ENCODE measurements at regions not wholly inside any gene's neighbourhood (a gene's known extent, or its start where the extent isn't known, plus 50 kb on each side); places are given as distances from the start of the nearest gene placed in this dataset.
A peak's percentile ranks its signal among the peaks of the same experiment; 100 is the strongest.

DNA sequence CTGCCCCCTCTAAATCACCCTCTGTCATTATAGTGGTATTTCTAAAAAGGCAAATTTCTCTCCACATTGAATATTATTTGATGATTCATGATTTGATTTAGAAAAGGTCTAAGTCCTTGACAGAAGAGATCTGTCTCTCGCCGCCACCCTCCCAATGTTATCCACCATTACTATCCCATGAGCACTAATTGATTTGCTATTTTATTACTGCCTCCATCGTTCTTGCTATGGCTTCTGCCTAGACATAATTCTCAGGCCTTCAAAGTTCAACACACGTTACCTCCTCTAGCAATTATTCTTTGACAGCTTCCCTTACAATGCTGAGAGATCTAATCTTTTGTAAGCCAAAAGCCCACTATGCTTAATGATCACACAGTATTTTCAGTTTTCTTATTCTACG lies 507.0 kb upstream of the CHAC2 start:
- no peak for DNase-seq (ENCODE audit: low read depth, low spot score)

- no peak for DNase-seq (ENCODE audit: low read depth, low spot score)
These were observed 508.1 kb upstream of the CHAC2 start for GRCh38 chr2:53259395-53260009.

DNA sequence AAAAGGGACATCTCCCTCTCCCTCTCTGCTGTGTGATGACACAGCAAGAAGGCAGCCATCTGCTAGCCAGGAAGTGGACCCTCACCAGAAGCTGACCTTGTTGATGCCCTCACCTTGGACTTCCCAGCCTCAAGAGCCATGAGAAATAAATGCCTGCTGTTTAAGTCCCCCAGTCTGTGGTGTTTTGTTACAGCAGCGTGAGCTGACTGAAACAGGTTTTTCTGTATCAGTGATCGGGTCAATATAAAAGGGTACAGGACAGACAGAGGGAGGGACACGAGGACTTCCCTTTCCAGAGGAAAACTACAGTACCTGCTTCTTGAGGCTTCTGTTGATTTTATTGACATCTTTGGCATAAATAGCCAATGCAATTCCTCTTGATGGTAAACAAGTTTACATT lies 510.3 kb upstream of the CHAC2 start:
- DNase-seq (ENCODE audit: low read depth, low spot score) = no peak

DNA sequence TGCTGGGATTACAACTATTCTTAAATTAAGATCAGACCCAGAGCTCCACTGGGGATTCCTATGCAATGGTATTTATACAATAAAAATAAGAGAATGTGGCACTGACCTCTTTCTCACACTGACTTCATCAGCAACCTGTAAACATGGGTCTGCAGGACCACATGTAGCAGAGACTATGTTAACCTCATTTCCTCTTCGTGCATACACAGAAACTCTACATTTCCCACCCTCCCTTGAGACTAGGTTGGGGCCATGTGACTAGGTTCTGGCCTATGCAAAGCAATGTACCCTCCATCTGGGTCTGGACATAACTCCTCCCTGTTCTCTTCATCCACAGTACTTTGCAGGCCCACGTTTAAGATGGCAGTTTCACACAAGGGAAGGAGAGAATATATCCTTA lies 514.4 kb upstream of the CHAC2 start:
- DNase-seq (ENCODE audit: low read depth, low spot score) = no peak

GRCh38 chr2:53252115-53252514 lies 515.5 kb upstream of the CHAC2 start:
- DNase-seq (ENCODE audit: low read depth, low spot score) = no peak

GRCh38 chr2:53247956-53248735 lies 519.5 kb upstream of the CHAC2 start:
- no peak for DNase-seq (ENCODE audit: low read depth, low spot score)

DNA sequence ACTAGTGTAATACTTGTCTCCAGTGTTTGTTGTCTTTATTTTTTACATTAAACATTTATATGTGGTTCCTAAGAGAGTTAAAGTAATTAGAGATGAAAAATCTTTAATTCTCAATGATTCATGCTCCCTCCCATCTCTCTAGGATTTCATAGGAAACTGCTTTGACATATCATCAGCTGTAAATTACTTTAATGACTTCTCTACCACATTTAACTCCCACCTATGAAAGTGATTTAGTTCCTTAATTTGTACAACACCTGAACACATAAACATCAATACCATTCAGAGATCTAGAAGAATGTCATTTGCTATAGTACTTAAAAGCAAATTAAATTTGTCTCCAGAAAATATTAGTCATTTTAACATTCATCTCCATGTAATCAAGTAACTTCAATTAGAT lies 524.2 kb upstream of the CHAC2 start:
- DNase-seq (ENCODE audit: low read depth, low spot score) = no peak

GRCh38 chr2:53242090-53242489 lies 525.5 kb upstream of the CHAC2 start:
- no peak for DNase-seq (ENCODE audit: low read depth, low spot score)

DNA sequence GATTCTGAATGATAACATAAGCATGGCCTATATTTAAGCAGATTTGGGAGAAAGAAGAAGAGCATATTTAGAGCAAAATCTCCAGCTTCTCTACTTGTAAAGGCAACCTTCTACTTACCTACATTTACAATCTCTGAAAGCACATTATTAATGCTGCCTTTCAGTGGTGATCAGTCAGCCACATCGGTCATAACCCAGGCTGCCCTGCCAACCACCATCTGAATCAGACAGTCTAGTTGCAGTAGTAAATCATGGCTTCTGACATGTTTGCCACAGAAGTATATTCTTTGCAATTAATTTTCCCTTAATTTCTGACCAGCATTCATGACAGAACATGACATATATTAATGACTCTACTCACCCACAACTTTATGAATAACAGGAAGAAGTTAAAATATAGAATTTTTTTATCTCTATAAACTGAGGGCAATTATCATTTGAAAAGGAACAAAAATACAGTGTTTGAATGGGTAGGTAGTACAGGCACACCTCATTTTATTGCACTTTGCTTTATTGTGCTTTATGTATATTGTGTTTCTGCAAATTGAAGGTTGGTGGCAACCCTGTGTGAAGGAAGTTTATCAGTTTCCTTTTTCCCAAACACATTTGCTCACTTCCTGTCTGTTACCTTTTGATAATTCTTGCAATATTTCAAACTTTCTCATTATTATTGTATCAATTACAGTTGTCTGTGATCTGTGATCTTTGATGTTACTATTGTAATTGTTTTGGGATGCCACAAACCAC lies 531.6 kb upstream of the CHAC2 start:
- DNase-seq (ENCODE audit: low read depth, low spot score) = peak; percentile 24

DNA sequence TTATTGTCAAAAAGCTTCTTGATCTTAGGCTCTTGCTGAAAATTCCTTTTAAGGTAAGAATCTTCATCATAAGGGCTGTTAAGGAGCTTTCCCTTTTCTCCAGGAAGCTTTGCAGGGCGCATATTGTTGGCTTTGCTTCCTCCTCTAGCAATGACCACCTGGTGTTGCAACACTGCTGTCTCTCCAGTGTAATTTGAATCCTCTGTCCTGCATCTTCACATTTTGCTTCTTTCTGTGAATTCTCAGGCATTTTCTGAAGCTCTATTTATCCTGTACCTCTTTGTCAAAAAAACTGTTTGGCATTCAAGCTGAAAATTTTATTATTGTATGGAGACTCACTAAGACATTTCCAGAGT lies 533.1 kb upstream of the CHAC2 start:
- no peak for DNase-seq (ENCODE audit: low read depth, low spot score)

DNA sequence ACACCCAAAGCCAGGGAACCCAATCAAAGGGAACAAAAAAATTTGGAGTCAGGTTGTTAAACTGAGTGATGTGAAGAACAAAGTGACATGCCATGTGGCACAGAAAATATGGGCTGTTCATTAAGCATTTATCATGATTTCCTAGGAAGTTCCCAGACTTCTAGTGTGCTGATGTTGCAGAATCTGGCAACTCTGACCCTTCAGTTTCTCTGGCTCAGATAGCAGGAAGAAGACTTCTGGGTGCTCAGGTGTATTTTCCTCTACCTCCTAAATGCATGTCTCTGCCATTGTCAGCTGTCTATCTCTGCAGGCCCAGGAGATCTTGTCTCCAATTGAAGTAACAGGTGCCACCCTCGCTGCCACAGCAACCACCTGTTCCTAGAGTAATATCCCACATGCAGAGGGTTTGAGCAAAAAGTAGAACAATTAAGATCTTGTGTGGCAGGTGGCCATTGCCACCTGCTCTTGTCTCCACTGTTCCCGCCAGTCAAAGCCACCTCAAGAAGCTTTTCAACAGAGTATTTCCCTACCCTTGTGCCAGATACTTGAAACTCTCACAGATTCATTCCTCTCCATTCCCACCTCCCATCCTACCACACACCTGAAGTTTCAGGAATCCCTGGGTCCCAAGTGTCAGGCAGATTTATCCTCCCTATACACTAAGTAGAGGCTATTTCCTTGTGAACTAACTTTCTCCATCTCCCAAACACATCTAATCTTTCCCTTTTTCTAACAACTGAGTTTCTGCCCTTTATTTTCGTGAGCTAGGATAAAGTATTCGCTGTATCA lies 533.7 kb upstream of the CHAC2 start:
- no peak for DNase-seq (ENCODE audit: low read depth, low spot score)

GRCh38 chr2:53231908-53232307 lies 535.7 kb upstream of the CHAC2 start:
- no peak for DNase-seq (ENCODE audit: low read depth, low spot score)

- DNase-seq (ENCODE audit: low read depth, low spot score) = no peak
These were observed 536.9 kb upstream of the CHAC2 start for GRCh38 chr2:53230691-53231090.

DNA sequence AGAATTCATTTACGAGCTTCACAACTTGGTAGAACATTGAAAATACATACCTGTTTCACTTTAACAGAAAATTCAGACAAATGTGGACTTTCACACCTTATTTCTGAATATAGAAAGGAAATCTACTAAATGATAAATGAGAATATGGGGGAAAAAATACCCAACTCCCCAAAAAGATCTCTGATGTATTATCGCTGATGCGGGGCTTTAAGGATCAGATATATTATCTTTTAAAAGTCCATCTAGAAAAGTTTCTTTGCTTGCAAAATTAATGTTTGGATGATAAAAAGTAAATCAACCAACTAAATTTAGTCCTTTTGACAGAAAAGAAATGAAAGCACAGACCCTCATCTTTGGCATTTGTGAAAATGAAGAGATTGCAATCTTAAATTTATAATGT lies 540.1 kb upstream of the CHAC2 start:
- DNase-seq (ENCODE audit: low read depth, low spot score) = no peak

- no peak for DNase-seq (ENCODE audit: low read depth, low spot score)
These were observed 546.6 kb upstream of the CHAC2 start for GRCh38 chr2:53220969-53221368.

- DNase-seq (ENCODE audit: low read depth, low spot score) = no peak
These were observed 550.4 kb upstream of the CHAC2 start for GRCh38 chr2:53217250-53217649.

- DNase-seq (ENCODE audit: low read depth, low spot score) = no peak
These were observed 550.8 kb upstream of the CHAC2 start for GRCh38 chr2:53216805-53217204.

DNA sequence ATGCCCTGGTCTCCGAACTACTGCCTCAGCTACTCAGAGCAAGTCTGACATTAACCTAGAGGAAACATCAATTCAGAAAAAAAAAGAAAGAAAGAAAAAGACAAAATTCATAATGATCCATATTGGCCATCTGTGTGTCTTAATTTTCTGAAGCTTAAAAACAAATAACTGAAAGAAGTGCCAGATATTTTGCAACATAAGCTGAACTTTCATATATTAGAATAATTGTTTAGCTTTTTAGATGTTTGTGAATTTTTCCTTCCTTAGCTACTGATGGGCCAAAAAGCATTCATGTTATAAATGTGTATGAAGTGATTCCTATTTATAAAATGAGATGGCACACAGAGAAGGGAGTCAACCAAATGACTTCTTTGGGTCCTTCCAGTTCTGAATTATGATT lies 555.0 kb upstream of the CHAC2 start:
- no peak for DNase-seq (ENCODE audit: low read depth, low spot score)

DNA sequence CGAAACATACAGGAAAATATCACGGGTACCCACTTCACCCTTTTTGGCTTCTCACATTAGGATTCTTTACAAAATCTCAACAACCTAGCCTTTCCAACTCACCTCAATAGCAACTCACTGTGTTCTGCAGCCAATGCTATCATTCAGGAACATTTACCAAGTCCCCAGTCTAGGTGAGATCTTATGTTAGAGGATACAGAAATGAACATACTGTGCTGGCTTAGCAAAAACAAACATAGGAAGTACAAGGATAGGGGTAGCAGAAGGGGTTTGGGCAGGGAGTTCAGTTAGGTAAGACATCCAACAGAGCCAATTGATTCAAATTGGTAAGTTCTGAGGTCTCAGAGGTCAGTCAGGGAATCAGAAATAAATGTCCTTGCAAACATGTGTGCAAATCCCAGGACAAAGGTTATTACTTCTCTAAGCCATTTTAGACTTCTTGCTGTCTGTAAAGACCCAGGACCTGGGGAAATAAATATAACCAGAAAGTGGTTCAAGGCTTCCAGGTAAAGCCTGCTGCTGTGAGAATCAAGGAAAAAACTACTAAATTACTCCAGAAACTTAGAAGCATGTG lies 556.3 kb upstream of the CHAC2 start:
- DNase-seq (ENCODE audit: low read depth, low spot score) = no peak

- no peak for DNase-seq (ENCODE audit: low read depth, low spot score)
These were observed 557.1 kb upstream of the CHAC2 start for GRCh38 chr2:53210538-53210937.

DNA sequence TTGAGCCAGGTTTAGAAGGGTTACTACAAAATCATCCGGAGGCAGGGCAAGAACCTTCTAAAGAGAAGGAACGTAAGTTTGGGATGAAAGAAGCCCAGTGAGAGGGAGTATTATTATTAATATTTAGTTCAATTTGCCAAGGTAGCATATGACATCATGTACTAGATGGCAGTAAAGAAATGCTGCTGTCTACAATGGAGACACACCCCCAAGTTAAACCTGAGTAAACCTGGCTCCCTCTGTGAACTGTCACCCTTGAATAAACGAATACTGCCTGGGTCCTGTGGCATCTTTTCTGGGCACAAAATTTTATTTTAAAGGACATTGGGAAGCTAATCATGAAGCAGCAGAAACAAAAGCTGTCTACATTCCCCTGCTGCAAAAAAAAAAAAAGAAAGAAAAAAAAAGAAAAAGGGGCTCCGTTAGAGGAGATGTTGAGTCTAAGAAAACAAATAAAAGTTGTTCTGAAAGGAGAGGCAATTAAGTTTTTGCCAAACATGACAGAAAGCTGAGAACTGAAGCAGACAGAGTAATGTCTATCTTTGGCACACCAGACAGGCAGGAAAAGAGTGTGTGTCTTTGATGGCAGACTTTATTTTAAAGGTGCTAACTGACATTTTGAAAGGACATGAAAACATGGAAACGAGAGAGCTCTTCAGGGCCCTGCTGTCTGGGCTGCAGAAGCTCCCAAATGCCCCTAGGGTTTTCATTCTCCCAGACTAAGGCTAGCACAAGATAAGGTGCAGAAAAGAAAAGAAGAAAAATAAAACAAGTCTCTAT lies 557.7 kb upstream of the CHAC2 start:
- no peak for DNase-seq (ENCODE audit: low read depth, low spot score)
